H9 (cell line): ENCODE measurements at regions not wholly inside any gene's neighbourhood (a gene's known extent, or its start where the extent isn't known, plus 50 kb on each side); places are given as distances from the start of the nearest gene placed in this dataset.
A peak's percentile ranks its signal among the peaks of the same experiment; 100 is the strongest.

Experiments used
- DNase-seq: peaks from one replicate; pipeline ENCODE4 v3.0.0-alpha.2; 2017
- H2AFZ ChIP-seq: one replicate; pipeline ENCODE4 v1.6.1; 2013; ENCODE audit warnings: mild to moderate bottlenecking, low read length, control low read depth, moderate library complexity
- H2AK5ac ChIP-seq: 2 replicates; pipeline ENCODE4 v1.6.1; 2013; ENCODE audit warnings: low read length, control low read depth, mixed read lengths; ENCODE audit not compliant: insufficient read length
- H2BK120ac ChIP-seq: one replicate; pipeline ENCODE4 v1.6.1; 2013; ENCODE audit warnings: low read depth, mild to moderate bottlenecking, low read length, control low read depth, inconsistent platforms; ENCODE audit not compliant: poor library complexity, severe bottlenecking
- H2BK12ac ChIP-seq: 2 replicates; pipeline ENCODE4 v1.6.1; 2013; ENCODE audit warnings: low read length, control low read depth, mixed read lengths, low read depth; ENCODE audit not compliant: insufficient read length
- H2BK15ac ChIP-seq: 2 replicates; pipeline ENCODE4 v1.6.1; 2013; ENCODE audit warnings: low read depth, low read length, control low read depth
- H2BK20ac ChIP-seq: one replicate; pipeline ENCODE4 v1.6.1; 2013; ENCODE audit warnings: low read depth, mild to moderate bottlenecking, low read length, control low read depth, inconsistent platforms; ENCODE audit not compliant: poor library complexity, severe bottlenecking
- H2BK5ac ChIP-seq: 2 replicates; pipeline ENCODE4 v1.6.1; 2013; ENCODE audit warnings: low read length, control low read depth, mixed read lengths; ENCODE audit not compliant: insufficient read length
- H3K14ac ChIP-seq: 2 replicates; pipeline ENCODE4 v1.6.1; 2013; ENCODE audit warnings: low read length, control low read depth; ENCODE audit not compliant: insufficient read depth
- H3K18ac ChIP-seq: 2 replicates; pipeline ENCODE4 v1.6.1; 2013; ENCODE audit warnings: low read depth, mild to moderate bottlenecking, mixed read lengths, low read length, control low read depth; ENCODE audit not compliant: insufficient read length
- H3K23ac ChIP-seq: 2 replicates; pipeline ENCODE4 v1.6.1; 2013; ENCODE audit warnings: low read length, control low read depth, mixed read lengths, low read depth; ENCODE audit not compliant: insufficient read length
- H3K23me2 ChIP-seq: 2 replicates; pipeline ENCODE4 v1.6.1; 2013; ENCODE audit warnings: low read depth, mild to moderate bottlenecking, mixed read lengths, low read length, control low read depth; ENCODE audit not compliant: insufficient read length, poor library complexity, severe bottlenecking
- H3K27ac ChIP-seq: 2 replicates; pipeline ENCODE4 v1.5.1; 2013; ENCODE audit warnings: low read length, control low read depth, mixed read lengths, low read depth; ENCODE audit not compliant: insufficient read length
- H3K27me3 ChIP-seq: 2 replicates; pipeline ENCODE4 v1.6.1; 2013; ENCODE audit warnings: low read length, control low read depth, inconsistent platforms; ENCODE audit not compliant: insufficient read depth
- H3K4ac ChIP-seq: 2 replicates; pipeline ENCODE4 v1.6.1; 2013; ENCODE audit warnings: low read depth, mild to moderate bottlenecking, control low read depth, inconsistent platforms, low read length, moderate library complexity
- H3K4me1 ChIP-seq: 2 replicates; pipeline ENCODE4 v1.6.1; 2013; ENCODE audit warnings: low read length, control low read depth, inconsistent platforms; ENCODE audit not compliant: insufficient read depth
- H3K4me2 ChIP-seq: 2 replicates; pipeline ENCODE4 v1.6.1; 2013; ENCODE audit warnings: low read length, control low read depth, mixed read lengths; ENCODE audit not compliant: insufficient read length, insufficient read depth
- H3K56ac ChIP-seq: 2 replicates; pipeline ENCODE4 v1.6.1; 2013; ENCODE audit warnings: low read depth, mild to moderate bottlenecking, mixed read lengths, low read length, control low read depth; ENCODE audit not compliant: insufficient read length
- H3K79me1 ChIP-seq: 2 replicates; pipeline ENCODE4 v1.6.1; 2013; ENCODE audit warnings: low read depth, mild to moderate bottlenecking, moderate library complexity, low read length, control low read depth, inconsistent platforms; ENCODE audit not compliant: insufficient read depth, poor library complexity, severe bottlenecking
- H3K79me2 ChIP-seq: 2 replicates; pipeline ENCODE4 v1.6.1; 2013; ENCODE audit warnings: low read length, control low read depth, inconsistent platforms; ENCODE audit not compliant: insufficient read depth
- H3K9ac ChIP-seq: 2 replicates; pipeline ENCODE4 v1.6.1; 2013; ENCODE audit warnings: low read length, control low read depth, mixed read lengths; ENCODE audit not compliant: insufficient read length; ENCODE audit errors: extremely low read depth
- H3K9me3 ChIP-seq: one replicate; pipeline ENCODE4 v1.6.1; 2013; ENCODE audit warnings: low read depth, low read length, inconsistent platforms; ENCODE audit not compliant: control insufficient read depth
- H3T11ph ChIP-seq: one replicate; pipeline ENCODE4 v1.6.1; 2013; ENCODE audit warnings: mild to moderate bottlenecking, low read length, control low read depth, inconsistent platforms
- H4K20me1 ChIP-seq: one replicate; pipeline ENCODE4 v1.6.1; 2013; ENCODE audit not compliant: control insufficient read depth, insufficient read length, insufficient read depth
- H4K5ac ChIP-seq: 2 replicates; pipeline ENCODE4 v1.6.1; 2013; ENCODE audit warnings: low read depth, mild to moderate bottlenecking, mixed read lengths, low read length, control low read depth; ENCODE audit not compliant: insufficient read length
- H4K8ac ChIP-seq: replicated peaks from 2 replicates; pipeline ENCODE4 v1.6.1; 2013; ENCODE audit warnings: low read length, control low read depth, mixed read lengths, low read depth; ENCODE audit not compliant: insufficient read length
- H4K91ac ChIP-seq: 2 replicates; pipeline ENCODE4 v1.6.1; 2013; ENCODE audit warnings: low read depth, mild to moderate bottlenecking, moderate library complexity, mixed read lengths, low read length, control low read depth; ENCODE audit not compliant: insufficient read length
- H3K27ac Mint-ChIP-seq, 3 experiments: 2 replicates in 2 of 3; 3 replicates in 1 of 3; pipeline ENCODE4 v1.8.0; 2020 to 2021; ENCODE audit warnings: mixed read lengths in 3 of 3, mild to moderate bottlenecking in 1 of 3, moderate library complexity in 1 of 3
- H3K27me3 Mint-ChIP-seq: 2 replicates; pipeline ENCODE4 v1.8.0; 2021; ENCODE audit warnings: low read depth, mild to moderate bottlenecking, moderate library complexity, mixed read lengths
- H3K36me3 Mint-ChIP-seq, 3 experiments: 2 replicates in 2 of 3; 3 replicates in 1 of 3; pipeline ENCODE4 v1.8.0; 2020 to 2021; ENCODE audit warnings: low read depth in 3 of 3, mixed read lengths in 3 of 3; ENCODE audit not compliant: insufficient read depth in 1 of 3
- H3K4me1 Mint-ChIP-seq, 2 experiments: 2 replicates each; pipeline ENCODE4 v1.8.0; 2020; ENCODE audit warnings: mixed read lengths in 2 of 2
- H3K4me3 Mint-ChIP-seq, 2 experiments: 2 replicates in 1 of 2; 3 replicates in 1 of 2; pipeline ENCODE4 v1.8.0; 2020 to 2021; ENCODE audit warnings: mild to moderate bottlenecking in 2 of 2, mixed read lengths in 2 of 2, moderate library complexity in 1 of 2
- H3K9me3 Mint-ChIP-seq, 2 experiments: 2 replicates in 1 of 2; 3 replicates in 1 of 2; pipeline ENCODE4 v1.8.0; 2020; ENCODE audit warnings: mild to moderate bottlenecking in 2 of 2, mixed read lengths in 2 of 2, moderate library complexity in 1 of 2
- CTCF ChIP-seq: fragments of 200-600 bp; sonication (generic); conservative IDR thresholded peaks from 3 replicates; pipeline ENCODE4 v1.8.0; 2021; ENCODE audit warnings: antibody characterized with exemption, mild to moderate bottlenecking
- WGBS: extraction: QIAGEN DNeasy Blood & Tissue Kit; methylation state at CpG from one replicate; pipeline ENCODE4 v1.1.7; 2013; ENCODE audit warnings: missing lambda C conversion rate, low lambda C conversion rate, mixed read lengths; ENCODE audit not compliant: insufficient read length; ENCODE audit errors: extremely low coverage; 5-methylcytosine and 5-hydroxymethylcytosine counted together

- Histone ChIP-seq H3K79me1 (no peaks in the 10 kb centered on the region), H2AFZ (no peak overlapping the region)
- 0 out of 7 replicates have a peak overlapping the region, but pooled peaks of 1 of the 3 experiments have one; percentile 34 for H3K27ac Mint-ChIP-seq
These were observed 106.7 kb upstream of the GNG12 start for GRCh38 chr1:67939942-67940341.

More at GRCh38 chr1:67939942-67940341, 106.7 kb upstream of the GNG12 start:
- no peak overlapping the region for H4K5ac ChIP-seq
- peaks cover 9% of the 10 kb centered on the region in 2 experiments for H3K4me1 Mint-ChIP-seq
- H3K9me3 Mint-ChIP-seq: no peaks in the 10 kb centered on the region; a peak in 1 of 5 replicates
- no peak overlapping the region for H3K4me2 ChIP-seq
- no peaks in the 10 kb centered on the region for H3K27me3 Mint-ChIP-seq
- WGBS: no CpG with 5 or more reads among the region's 2 CpGs
- H3K56ac ChIP-seq: no peak overlapping the region
- H2BK15ac ChIP-seq: no peak overlapping the region
- no peak overlapping the region for H4K91ac ChIP-seq
- no peaks in the 10 kb centered on the region for H3K4me1 ChIP-seq
- H2BK20ac ChIP-seq: no peak overlapping the region
- no peak overlapping the region for H3T11ph ChIP-seq
- no peaks in the 10 kb centered on the region for H3K23me2 ChIP-seq
- H2BK120ac ChIP-seq: no peak overlapping the region
- H3K9me3 ChIP-seq: no peaks in the 10 kb centered on the region
- DNase-seq: no peak
- H3K14ac ChIP-seq: no peak overlapping the region
- TF ChIP-seq CTCF: no peak
- H2BK5ac ChIP-seq: no peak overlapping the region
- no peaks in the 10 kb centered on the region for H4K20me1 ChIP-seq
- H3K79me2 ChIP-seq: no peaks in the 10 kb centered on the region
- H2BK12ac ChIP-seq: no peak overlapping the region
- no peak overlapping the region for H3K4ac ChIP-seq
- no peak overlapping the region for H2AK5ac ChIP-seq
- no peak overlapping the region for H4K8ac ChIP-seq
- H3K27ac ChIP-seq: no peak overlapping the region
- H3K4me3 Mint-ChIP-seq: no peak overlapping the region
- H3K27me3 ChIP-seq: no peaks in the 10 kb centered on the region
- H3K18ac ChIP-seq: no peak overlapping the region
- no peak overlapping the region for H3K23ac ChIP-seq
- H3K9ac ChIP-seq: no peak overlapping the region
- no peaks in the 10 kb centered on the region for H3K36me3 Mint-ChIP-seq
